Hepatocyte (in vitro differentiated cells): ENCODE measurements at regions not wholly inside any gene's neighbourhood (a gene's known extent, or its start where the extent isn't known, plus 50 kb on each side); places are given as distances from the start of the nearest gene placed in this dataset.

Source experiments
- DNase-seq: peaks from one replicate; pipeline ENCODE4 v3.0.0-alpha.2; 2016; ENCODE audit warnings: low spot score
- H2AFZ ChIP-seq: fragments of 200-600 bp; sonication (generic); 2 replicates; pipeline ENCODE4 v1.6.0; 2016; ENCODE audit warnings: antibody characterized with exemption, mild to moderate bottlenecking
- H3K27ac ChIP-seq: fragments of 200-600 bp; sonication (generic); 2 replicates; pipeline ENCODE4 v1.5.1; 2016; ENCODE audit warnings: mild to moderate bottlenecking
- H3K27me3 ChIP-seq: fragments of 200-600 bp; sonication (generic); 2 replicates; pipeline ENCODE4 v1.6.1; 2016
- H3K36me3 ChIP-seq: fragments of 200-600 bp; sonication (generic); replicated peaks from 2 replicates; pipeline ENCODE4 v1.5.1; 2016; ENCODE audit warnings: low read depth; ENCODE audit not compliant: insufficient read depth
- H3K4me1 ChIP-seq: fragments of 200-600 bp; sonication (generic); 2 replicates; pipeline ENCODE4 v1.5.1; 2016; ENCODE audit warnings: mild to moderate bottlenecking, moderate library complexity; ENCODE audit not compliant: insufficient read depth
- H3K4me2 ChIP-seq: fragments of 200-600 bp; sonication (generic); 2 replicates; pipeline ENCODE4 v1.6.0; 2016
- H3K4me3 ChIP-seq: fragments of 200-600 bp; sonication (generic); 2 replicates; pipeline ENCODE4 v1.5.1; 2016; ENCODE audit warnings: mild to moderate bottlenecking
- H3K79me2 ChIP-seq: fragments of 200-600 bp; sonication (generic); 2 replicates; pipeline ENCODE4 v1.6.0; 2017; ENCODE audit warnings: mild to moderate bottlenecking
- H3K9me2 ChIP-seq: fragments of 200-600 bp; sonication (generic); replicated peaks from 2 replicates; pipeline ENCODE4 v1.6.0; 2017; ENCODE audit warnings: mild to moderate bottlenecking; ENCODE audit not compliant: insufficient read depth
- H3K9me3 ChIP-seq: fragments of 200-600 bp; sonication (generic); 2 replicates; pipeline ENCODE4 v1.5.1; 2016; ENCODE audit warnings: low read depth, mild to moderate bottlenecking
- H4K20me1 ChIP-seq: fragments of 200-600 bp; sonication (generic); 2 replicates; pipeline ENCODE4 v1.6.0; 2016; ENCODE audit warnings: mild to moderate bottlenecking; ENCODE audit not compliant: insufficient read depth, poor library complexity, severe bottlenecking
- CTCF ChIP-seq: fragments of 200-600 bp; sonication (generic); IDR thresholded peaks from 2 replicates; pipeline ENCODE4 v1.5.1; 2016; ENCODE audit warnings: antibody characterized with exemption, mild to moderate bottlenecking; ENCODE audit not compliant: poor library complexity
- EZH2 ChIP-seq: fragments of 200-600 bp; sonication (generic); IDR thresholded peaks from 2 replicates; pipeline ENCODE4 v1.6.1; 2016; ENCODE audit warnings: antibody characterized with exemption, mild to moderate bottlenecking, borderline replicate concordance
- EZH2phosphoT487 ChIP-seq: fragments of 200-600 bp; sonication (generic); IDR thresholded peaks from one replicate; pipeline ENCODE4 v1.6.1; 2018; ENCODE audit warnings: antibody characterized with exemption, mild to moderate bottlenecking, low read depth, moderate library complexity; ENCODE audit not compliant: unreplicated experiment, severe bottlenecking
- WGBS: methylation state at CpG from one replicate; pipeline ENCODE4 v1.1.6; 2016; ENCODE audit warnings: low lambda C conversion rate; ENCODE audit errors: missing lambda C conversion rate; 5-methylcytosine and 5-hydroxymethylcytosine counted together

GRCh38 chr6:134669485-134669884, 280.4 kb downstream of the ALDH8A1 start:
- no peak for DNase-seq
- Histone ChIP-seq H3K4me1 (peaks cover 12% of the 10 kb centered on the region), H3K9me2 (no peaks in the 10 kb centered on the region), H4K20me1 (no peaks in the 10 kb centered on the region), H2AFZ (no peak overlapping the region), H3K27me3 (no peaks in the 10 kb centered on the region), H3K79me2 (no peaks in the 10 kb centered on the region), H3K4me3 (no peak overlapping the region), H3K27ac (no peak overlapping the region), H3K36me3 (no peaks in the 10 kb centered on the region), H3K9me3 (no peaks in the 10 kb centered on the region), H3K4me2 (no peak overlapping the region)
- no peak for TF ChIP-seq CTCF
- TF ChIP-seq EZH2, result no peak
- no peak for TF ChIP-seq EZH2phosphoT487

GRCh38 chr6:134667111-134667510, 282.8 kb downstream of the ALDH8A1 start:
- Histone ChIP-seq H3K4me3 (no peak overlapping the region), H3K79me2 (no peaks in the 10 kb centered on the region), H3K4me2 (no peak overlapping the region), H3K27ac (no peak overlapping the region), H4K20me1 (no peaks in the 10 kb centered on the region), H3K9me2 (no peaks in the 10 kb centered on the region), H3K9me3 (no peaks in the 10 kb centered on the region), H3K36me3 (no peaks in the 10 kb centered on the region), H3K4me1 (peaks cover 5% of the 10 kb centered on the region), H3K27me3 (no peaks in the 10 kb centered on the region), H2AFZ (no peak overlapping the region)
- WGBS, result 98% methylated on average over 2 of the region's 2 CpGs
- TF ChIP-seq EZH2phosphoT487, result no peak
- TF ChIP-seq CTCF, result no peak
- no peak for TF ChIP-seq EZH2
- DNase-seq, result no peak

- Histone ChIP-seq H3K9me2 (no peaks in the 10 kb centered on the region), H3K4me1 (peaks cover 5% of the 10 kb centered on the region), H3K4me2 (no peak overlapping the region), H3K36me3 (no peaks in the 10 kb centered on the region), H3K27me3 (no peaks in the 10 kb centered on the region), H3K27ac (no peak overlapping the region), H3K4me3 (no peak overlapping the region), H2AFZ (no peak overlapping the region), H4K20me1 (no peaks in the 10 kb centered on the region), H3K79me2 (no peaks in the 10 kb centered on the region), H3K9me3 (no peaks in the 10 kb centered on the region)
- no peak for TF ChIP-seq EZH2phosphoT487
- WGBS, result 93% methylated on average over 2 of the region's 2 CpGs
- no peak for DNase-seq
Measured at GRCh38 chr6:134666125-134666524, 283.8 kb downstream of the ALDH8A1 start.

GRCh38 chr6:134665029-134665723, 284.7 kb downstream of the ALDH8A1 start:
- WGBS, result 82% methylated on average over 10 of the region's 10 CpGs
- Histone ChIP-seq H3K79me2 (no peaks in the 10 kb centered on the region), H3K4me1 (peaks cover 8% of the 10 kb centered on the region), H3K27ac (no peak overlapping the region), H3K9me3 (no peaks in the 10 kb centered on the region), H4K20me1 (no peaks in the 10 kb centered on the region), H3K4me3 (no peak overlapping the region), H3K9me2 (no peaks in the 10 kb centered on the region), H2AFZ (no peak overlapping the region), H3K27me3 (no peaks in the 10 kb centered on the region), H3K36me3 (no peaks in the 10 kb centered on the region), H3K4me2 (no peak overlapping the region)
- no peak for DNase-seq
- no peak for TF ChIP-seq CTCF
